ENCODE measurements at regions not wholly inside any gene's neighbourhood (a gene's known extent, or its start where the extent isn't known, plus 50 kb on each side); places are given as distances from the start of the nearest gene placed in this dataset.

GRCh38 chr1:233516732-233517131, 97.2 kb upstream of the KCNK1 start:
- TF ChIP-seq CTCF (IDR thresholded peaks at IDR 0.05; ENCODE audit: low read depth, low read length) (no peak), EZH2phosphoT487 (IDR thresholded peaks at IDR 0.05; ENCODE audit: low read depth) (no peak)

Data from OCI-LY3 (cell line).